Neuron (in vitro differentiated cells): ENCODE measurements at regions not wholly inside any gene's neighbourhood (a gene's known extent, or its start where the extent isn't known, plus 50 kb on each side); places are given as distances from the start of the nearest gene placed in this dataset.
"Not testable (repeated sequence)": the region's sequence is repeated elsewhere in the genome, so short reads cannot be mapped to it uniquely, and the experiment has no call there.

ENCODE experiments used
- H2AFZ ChIP-seq: one replicate; pipeline ENCODE4 v1.6.1; 2013; ENCODE audit warnings: low read depth, mild to moderate bottlenecking, inconsistent platforms, low read length, moderate library complexity
- H3K27me3 ChIP-seq: one replicate; pipeline ENCODE4 v1.6.1; 2013; ENCODE audit warnings: low read length; ENCODE audit not compliant: insufficient read depth
- H3K36me3 ChIP-seq: one replicate; pipeline ENCODE4 v1.6.1; 2013; ENCODE audit warnings: low read length; ENCODE audit not compliant: insufficient read depth
- H3K4me1 ChIP-seq: one replicate; pipeline ENCODE4 v1.6.1; 2013; ENCODE audit warnings: low read length; ENCODE audit not compliant: insufficient read depth
- H3K4me3 ChIP-seq: 2 replicates; pipeline ENCODE4 v1.5.1; 2013; ENCODE audit warnings: mild to moderate bottlenecking, low read length, moderate library complexity
- H3K9me3 ChIP-seq: one replicate; pipeline ENCODE4 v1.6.1; 2013; ENCODE audit warnings: low read length

- H3K27me3 ChIP-seq = no peaks in the 10 kb centered on the region
- H3K4me1 ChIP-seq = no peaks in the 10 kb centered on the region
- H3K36me3 ChIP-seq = no peaks in the 10 kb centered on the region
These were observed 632.0 kb downstream of the HTR1B start for GRCh38 chr6:76831299-76831698.

DNA sequence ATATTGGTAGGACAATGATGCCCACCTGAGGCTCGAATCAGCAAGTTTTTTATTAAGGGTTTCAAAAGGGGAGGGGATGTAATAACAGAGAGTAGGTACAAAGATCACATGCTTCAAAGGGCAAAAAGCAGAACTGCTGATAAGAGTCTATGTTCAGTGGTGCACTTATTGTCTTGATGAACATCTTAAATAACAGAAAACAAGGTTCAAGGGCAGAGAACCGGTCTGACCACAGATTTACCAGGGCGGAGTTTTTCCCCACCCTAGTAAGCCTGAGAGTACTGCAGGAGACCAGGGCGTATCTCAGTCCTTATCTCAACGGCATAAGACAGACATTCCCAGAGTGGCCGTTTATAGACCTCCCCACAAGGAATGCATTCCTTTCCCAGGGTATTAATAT, 639.7 kb downstream of the HTR1B start:
- H3K4me1 ChIP-seq, H3K36me3 ChIP-seq, H3K27me3 ChIP-seq, H3K9me3 ChIP-seq, H3K4me3 ChIP-seq, H2AFZ ChIP-seq: not testable (repeated sequence)

More at GRCh38 chr6:76831299-76831698, 632.0 kb downstream of the HTR1B start:
- Histone ChIP-seq H3K4me3 (no peak overlapping the region), H3K9me3 (no peaks in the 10 kb centered on the region), H2AFZ (no peak overlapping the region)

DNA sequence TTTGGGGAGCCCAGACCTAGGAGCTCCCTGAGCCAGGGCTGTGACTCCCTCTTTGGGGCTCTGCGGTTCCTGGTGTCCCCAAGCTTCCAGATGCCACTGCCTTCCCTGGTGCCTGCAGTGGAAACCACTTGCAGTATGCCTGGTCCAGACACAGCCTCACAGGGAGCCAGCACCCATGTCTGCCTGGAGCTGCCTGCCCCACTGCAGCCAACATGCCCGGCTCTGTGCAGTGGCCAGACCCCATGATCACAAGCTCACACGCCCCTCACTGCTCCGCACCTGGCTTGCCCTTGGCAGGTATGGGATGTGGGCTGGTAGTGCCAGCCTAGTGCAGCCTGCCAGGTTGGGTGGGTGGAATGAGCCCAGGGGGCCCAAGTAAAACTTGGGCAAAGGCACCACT, 644.8 kb downstream of the HTR1B start:
- Histone ChIP-seq H3K4me1 (no peaks in the 10 kb centered on the region), H3K4me3 (no peak overlapping the region), H3K36me3 (no peaks in the 10 kb centered on the region), H3K27me3 (no peaks in the 10 kb centered on the region), H2AFZ (no peak overlapping the region), H3K9me3 (no peaks in the 10 kb centered on the region)

DNA sequence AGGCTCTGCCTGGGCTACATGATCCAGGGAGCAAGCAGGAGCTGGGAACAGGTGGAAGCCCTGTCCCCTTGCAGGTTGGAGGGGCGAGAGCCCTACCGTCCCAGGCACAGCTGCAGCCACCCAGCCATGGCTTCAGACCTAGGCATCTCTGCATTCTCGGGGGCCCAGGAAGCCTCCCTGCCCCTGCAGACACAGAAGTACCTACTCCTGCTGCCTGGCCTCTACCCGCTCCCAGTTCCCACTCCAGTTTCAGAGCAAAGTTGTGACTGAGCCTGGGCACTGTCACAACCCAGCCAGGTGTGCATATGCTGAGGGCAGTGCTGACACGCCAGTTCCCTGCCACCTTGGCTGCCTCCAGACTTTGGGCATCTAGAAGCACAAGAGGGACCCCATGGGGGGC, 645.9 kb downstream of the HTR1B start:
- H3K4me3 ChIP-seq = no peak overlapping the region
- H3K4me1 ChIP-seq = no peaks in the 10 kb centered on the region
- no peaks in the 10 kb centered on the region for H3K9me3 ChIP-seq
- H3K27me3 ChIP-seq = no peaks in the 10 kb centered on the region
- no peaks in the 10 kb centered on the region for H3K36me3 ChIP-seq
- H2AFZ ChIP-seq = no peak overlapping the region

GRCh38 chr6:76814496-76815458, 648.5 kb downstream of the HTR1B start:
- H3K36me3 ChIP-seq = no peaks in the 10 kb centered on the region
- no peaks in the 10 kb centered on the region for H3K27me3 ChIP-seq
- H3K4me1 ChIP-seq = no peaks in the 10 kb centered on the region
- H3K9me3 ChIP-seq = no peaks in the 10 kb centered on the region
- H3K4me3 ChIP-seq = no peak overlapping the region
- H2AFZ ChIP-seq = no peak overlapping the region

- Histone ChIP-seq H3K9me3 (no peaks in the 10 kb centered on the region), H3K36me3 (no peaks in the 10 kb centered on the region), H3K4me3 (no peak overlapping the region), H2AFZ (no peak overlapping the region), H3K4me1 (no peaks in the 10 kb centered on the region), H3K27me3 (no peaks in the 10 kb centered on the region)
These were observed 653.0 kb downstream of the HTR1B start for GRCh38 chr6:76810286-76810685.

GRCh38 chr6:76803038-76803580, 660.2 kb downstream of the HTR1B start:
- H3K4me1 ChIP-seq = no peaks in the 10 kb centered on the region
- no peak overlapping the region for H3K4me3 ChIP-seq
- H2AFZ ChIP-seq = no peak overlapping the region

GRCh38 chr6:76792394-76792793, 670.9 kb downstream of the HTR1B start:
- no peaks in the 10 kb centered on the region for H3K27me3 ChIP-seq

More at GRCh38 chr6:76803038-76803580, 660.2 kb downstream of the HTR1B start:
- Histone ChIP-seq H3K27me3 (no peaks in the 10 kb centered on the region), H3K9me3 (no peaks in the 10 kb centered on the region), H3K36me3 (no peaks in the 10 kb centered on the region)

DNA sequence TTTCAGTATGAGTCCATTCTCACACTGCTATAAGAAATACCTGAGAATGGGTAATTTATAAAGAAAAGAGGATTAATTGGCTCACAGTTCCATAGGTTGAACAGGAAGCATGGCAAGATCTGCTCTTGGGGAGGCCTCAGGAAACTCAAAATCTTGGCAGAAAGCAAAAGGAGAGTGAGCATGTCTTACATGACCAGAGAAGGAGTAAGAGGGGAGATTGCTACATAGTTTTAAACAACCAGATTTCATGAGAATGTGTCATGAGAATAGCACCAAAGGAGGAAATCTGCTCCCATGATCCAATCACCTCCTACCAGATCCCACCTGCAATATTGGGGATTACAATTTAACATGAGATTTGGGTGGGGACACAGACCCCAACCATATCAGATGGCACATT, 672.4 kb downstream of the HTR1B start:
- Histone ChIP-seq H3K9me3 (no peaks in the 10 kb centered on the region), H3K27me3 (no peaks in the 10 kb centered on the region), H3K4me3 (no peak overlapping the region), H2AFZ (no peak overlapping the region), H3K36me3 (no peaks in the 10 kb centered on the region), H3K4me1 (no peaks in the 10 kb centered on the region)

More at GRCh38 chr6:76792394-76792793, 670.9 kb downstream of the HTR1B start:
- Histone ChIP-seq H3K4me3 (no peak overlapping the region), H3K36me3 (no peaks in the 10 kb centered on the region), H3K9me3 (no peaks in the 10 kb centered on the region), H3K4me1 (no peaks in the 10 kb centered on the region), H2AFZ (no peak overlapping the region)

DNA sequence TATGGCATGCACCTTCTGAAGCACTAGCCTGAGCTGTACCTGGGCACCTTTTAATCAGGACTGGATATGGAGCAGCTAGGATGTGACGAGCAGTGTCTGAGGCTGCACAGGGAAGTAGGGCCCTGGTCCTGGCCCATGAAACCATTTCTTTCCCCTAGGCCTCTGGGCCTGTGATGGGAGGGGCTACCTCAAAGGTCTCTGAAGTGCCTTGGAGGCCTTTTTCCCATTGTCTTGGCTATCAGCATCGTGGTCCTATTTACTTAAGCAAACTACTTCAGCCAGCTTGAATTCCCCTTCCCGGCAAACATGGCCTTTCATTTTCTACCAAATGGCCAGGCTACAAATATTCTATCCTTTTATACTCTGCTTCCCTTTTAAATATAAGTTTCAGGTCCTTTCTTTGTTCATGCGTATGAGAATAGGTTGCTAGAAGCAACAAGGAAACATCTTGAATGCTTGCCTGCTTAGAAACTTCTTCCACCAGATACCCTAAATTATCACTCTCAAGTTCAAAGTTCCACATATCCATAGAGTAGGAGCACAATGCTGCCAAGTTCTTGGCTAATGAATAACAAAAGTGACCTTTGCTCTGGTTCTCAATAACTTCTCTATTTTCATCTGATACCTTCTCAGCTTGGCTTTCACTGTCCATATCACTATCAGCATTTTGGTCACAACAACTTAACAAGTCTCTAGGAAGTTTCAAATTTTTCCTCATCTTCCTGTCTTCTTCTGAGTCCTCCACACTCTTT, 673.1 kb downstream of the HTR1B start:
- H3K27me3 ChIP-seq = no peaks in the 10 kb centered on the region
- no peaks in the 10 kb centered on the region for H3K9me3 ChIP-seq
- H2AFZ ChIP-seq = no peak overlapping the region
- H3K4me3 ChIP-seq = no peak overlapping the region
- H3K4me1 ChIP-seq = no peaks in the 10 kb centered on the region
- H3K36me3 ChIP-seq = no peaks in the 10 kb centered on the region

DNA sequence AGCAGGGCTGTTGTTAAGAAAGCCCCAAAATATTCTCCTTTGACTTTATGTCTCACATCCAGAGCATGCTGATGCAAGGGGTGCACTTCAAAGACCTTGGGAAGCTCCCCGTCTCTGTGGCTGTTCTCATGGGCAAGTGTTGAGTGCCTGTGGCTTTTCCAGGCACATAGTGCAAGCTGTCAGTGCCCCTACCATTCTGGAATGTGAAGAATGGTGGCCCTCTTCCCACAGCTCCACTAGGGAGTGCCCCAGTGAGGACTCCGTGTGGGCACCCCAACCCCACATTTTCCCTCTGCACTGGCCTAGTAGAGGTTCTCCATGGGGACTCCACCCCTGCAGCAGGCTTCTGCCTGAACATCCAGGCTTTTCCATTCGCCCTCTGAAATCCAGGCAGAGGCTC, 673.7 kb downstream of the HTR1B start:
- H3K36me3 ChIP-seq = no peaks in the 10 kb centered on the region
- H3K27me3 ChIP-seq = no peaks in the 10 kb centered on the region
- H3K9me3 ChIP-seq = no peaks in the 10 kb centered on the region
- H3K4me3 ChIP-seq = no peak overlapping the region
- H3K4me1 ChIP-seq = no peaks in the 10 kb centered on the region
- no peak overlapping the region for H2AFZ ChIP-seq

DNA sequence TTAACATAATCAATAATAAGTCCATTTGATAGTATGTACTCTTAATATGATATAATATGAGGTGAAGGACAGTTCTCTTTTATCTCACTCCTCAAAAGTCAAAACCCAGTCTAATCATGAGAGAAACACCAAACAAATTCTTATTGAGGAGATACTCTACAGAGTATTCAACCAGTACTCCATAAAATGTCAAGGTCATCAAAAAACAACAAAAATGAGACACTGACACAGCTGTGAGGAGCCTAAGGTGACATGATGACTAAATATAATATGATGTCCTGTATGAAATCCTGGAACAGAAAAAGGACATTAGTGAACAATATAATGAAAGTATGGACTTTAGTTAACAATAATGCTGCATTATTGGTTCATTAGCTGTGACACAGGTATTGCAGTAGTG, 675.1 kb downstream of the HTR1B start:
- Histone ChIP-seq H3K4me1 (no peaks in the 10 kb centered on the region), H3K4me3 (no peak overlapping the region), H3K36me3 (no peaks in the 10 kb centered on the region), H3K27me3 (no peaks in the 10 kb centered on the region), H3K9me3 (no peaks in the 10 kb centered on the region), H2AFZ (no peak overlapping the region)

- Histone ChIP-seq H3K4me1 (no peaks in the 10 kb centered on the region), H3K9me3 (no peaks in the 10 kb centered on the region), H2AFZ (no peak overlapping the region), H3K27me3 (no peaks in the 10 kb centered on the region), H3K36me3 (no peaks in the 10 kb centered on the region), H3K4me3 (no peak overlapping the region)
These were observed 684.2 kb downstream of the HTR1B start for GRCh38 chr6:76779068-76779467.
